ENCODE measurements at regions not wholly inside any gene's neighbourhood (a gene's known extent, or its start where the extent isn't known, plus 50 kb on each side); places are given as distances from the start of the nearest gene placed in this dataset.

DNA sequence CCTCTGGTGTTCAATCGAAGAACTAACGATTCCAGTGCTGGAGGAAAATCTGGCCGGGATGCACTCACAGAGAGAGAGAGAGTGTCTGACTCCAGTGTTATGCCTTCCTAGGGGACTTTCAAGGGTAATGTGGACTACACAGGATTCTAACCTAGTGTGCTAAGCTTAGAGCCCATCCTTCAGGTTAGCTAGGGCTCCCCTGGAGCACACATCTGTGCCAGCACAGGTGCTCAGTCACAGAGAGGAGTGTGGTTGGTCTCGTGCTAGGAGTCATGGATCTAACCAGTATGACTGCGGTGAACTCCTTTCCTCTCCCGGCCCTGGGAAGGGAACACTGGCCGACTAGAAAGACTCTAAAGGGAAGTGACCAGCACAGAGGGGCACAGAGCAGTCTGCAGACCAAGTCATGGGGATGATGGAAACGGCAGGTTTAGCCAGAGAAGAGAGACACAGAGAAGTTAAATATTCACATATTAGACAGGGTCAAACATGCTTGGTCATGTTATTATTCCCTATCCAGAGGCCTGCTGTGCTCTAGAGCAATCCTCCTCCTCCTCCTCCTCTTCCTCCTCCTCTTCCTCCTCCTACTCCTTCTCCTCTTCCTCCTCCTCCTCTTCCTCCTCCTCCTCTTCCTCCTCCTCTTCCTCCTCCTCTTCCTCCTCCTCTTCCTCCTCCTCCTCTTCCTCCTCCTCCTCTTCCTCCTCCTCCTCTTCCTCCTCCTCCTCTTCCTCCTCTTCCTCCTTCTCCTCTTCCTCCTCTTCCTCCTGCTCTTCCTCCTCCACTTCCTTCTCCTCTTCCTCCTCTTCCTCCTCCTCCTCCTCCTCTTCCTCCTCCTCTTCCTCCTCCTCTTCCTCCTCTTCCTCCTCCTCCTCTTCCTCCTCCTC, 280.3 kb downstream of the XXYLT1 start:
- H3K4me2 ChIP-seq (ENCODE audit: low read length): no peak overlapping the region
- H3K36me3 ChIP-seq (ENCODE audit: insufficient read depth, low read length): no peaks in the 10 kb centered on the region
- no peak overlapping the region for H2AFZ ChIP-seq (ENCODE audit: low read depth, low read length)
- no peaks in the 10 kb centered on the region for H3F3A ChIP-seq (ENCODE audit: insufficient read depth, low read length, poor library complexity, severe bottlenecking)
- H4K20me1 ChIP-seq (ENCODE audit: insufficient read depth): no peaks in the 10 kb centered on the region
- H3K27ac ChIP-seq (ENCODE audit: low read length): no peak overlapping the region
- no peak overlapping the region for H3K9ac ChIP-seq (ENCODE audit: low read length)
- no peak overlapping the region for H3K4me3 ChIP-seq (ENCODE audit: low read length)
- H3K27me3 ChIP-seq (ENCODE audit: insufficient read depth, low read depth, low read length): no peaks in the 10 kb centered on the region
- no peak for TF ChIP-seq RAD21 (conservative IDR thresholded peaks at IDR 0.05)
- TF ChIP-seq SMC3 (conservative IDR thresholded peaks at IDR 0.05; ENCODE audit: poor library complexity): no peak
- TF ChIP-seq EP300 (conservative IDR thresholded peaks at IDR 0.05; ENCODE audit: poor library complexity, severe bottlenecking): no peak
- TF ChIP-seq, protein P1, sequence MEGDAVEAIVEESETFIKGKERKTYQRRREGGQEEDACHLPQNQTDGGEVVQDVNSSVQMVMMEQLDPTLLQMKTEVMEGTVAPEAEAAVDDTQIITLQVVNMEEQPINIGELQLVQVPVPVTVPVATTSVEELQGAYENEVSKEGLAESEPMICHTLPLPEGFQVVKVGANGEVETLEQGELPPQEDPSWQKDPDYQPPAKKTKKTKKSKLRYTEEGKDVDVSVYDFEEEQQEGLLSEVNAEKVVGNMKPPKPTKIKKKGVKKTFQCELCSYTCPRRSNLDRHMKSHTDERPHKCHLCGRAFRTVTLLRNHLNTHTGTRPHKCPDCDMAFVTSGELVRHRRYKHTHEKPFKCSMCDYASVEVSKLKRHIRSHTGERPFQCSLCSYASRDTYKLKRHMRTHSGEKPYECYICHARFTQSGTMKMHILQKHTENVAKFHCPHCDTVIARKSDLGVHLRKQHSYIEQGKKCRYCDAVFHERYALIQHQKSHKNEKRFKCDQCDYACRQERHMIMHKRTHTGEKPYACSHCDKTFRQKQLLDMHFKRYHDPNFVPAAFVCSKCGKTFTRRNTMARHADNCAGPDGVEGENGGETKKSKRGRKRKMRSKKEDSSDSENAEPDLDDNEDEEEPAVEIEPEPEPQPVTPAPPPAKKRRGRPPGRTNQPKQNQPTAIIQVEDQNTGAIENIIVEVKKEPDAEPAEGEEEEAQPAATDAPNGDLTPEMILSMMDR (IDR thresholded peaks at IDR 0.05; ENCODE audit: poor library complexity, severe bottlenecking): no peak
- TF ChIP-seq, protein P2, sequence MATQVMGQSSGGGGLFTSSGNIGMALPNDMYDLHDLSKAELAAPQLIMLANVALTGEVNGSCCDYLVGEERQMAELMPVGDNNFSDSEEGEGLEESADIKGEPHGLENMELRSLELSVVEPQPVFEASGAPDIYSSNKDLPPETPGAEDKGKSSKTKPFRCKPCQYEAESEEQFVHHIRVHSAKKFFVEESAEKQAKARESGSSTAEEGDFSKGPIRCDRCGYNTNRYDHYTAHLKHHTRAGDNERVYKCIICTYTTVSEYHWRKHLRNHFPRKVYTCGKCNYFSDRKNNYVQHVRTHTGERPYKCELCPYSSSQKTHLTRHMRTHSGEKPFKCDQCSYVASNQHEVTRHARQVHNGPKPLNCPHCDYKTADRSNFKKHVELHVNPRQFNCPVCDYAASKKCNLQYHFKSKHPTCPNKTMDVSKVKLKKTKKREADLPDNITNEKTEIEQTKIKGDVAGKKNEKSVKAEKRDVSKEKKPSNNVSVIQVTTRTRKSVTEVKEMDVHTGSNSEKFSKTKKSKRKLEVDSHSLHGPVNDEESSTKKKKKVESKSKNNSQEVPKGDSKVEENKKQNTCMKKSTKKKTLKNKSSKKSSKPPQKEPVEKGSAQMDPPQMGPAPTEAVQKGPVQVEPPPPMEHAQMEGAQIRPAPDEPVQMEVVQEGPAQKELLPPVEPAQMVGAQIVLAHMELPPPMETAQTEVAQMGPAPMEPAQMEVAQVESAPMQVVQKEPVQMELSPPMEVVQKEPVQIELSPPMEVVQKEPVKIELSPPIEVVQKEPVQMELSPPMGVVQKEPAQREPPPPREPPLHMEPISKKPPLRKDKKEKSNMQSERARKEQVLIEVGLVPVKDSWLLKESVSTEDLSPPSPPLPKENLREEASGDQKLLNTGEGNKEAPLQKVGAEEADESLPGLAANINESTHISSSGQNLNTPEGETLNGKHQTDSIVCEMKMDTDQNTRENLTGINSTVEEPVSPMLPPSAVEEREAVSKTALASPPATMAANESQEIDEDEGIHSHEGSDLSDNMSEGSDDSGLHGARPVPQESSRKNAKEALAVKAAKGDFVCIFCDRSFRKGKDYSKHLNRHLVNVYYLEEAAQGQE (IDR thresholded peaks at IDR 0.05; ENCODE audit: borderline replicate concordance): no peak
- no peak for TF ChIP-seq TAF1 (IDR thresholded peaks at IDR 0.05; ENCODE audit: low read depth)
- TF ChIP-seq MXI1 (conservative IDR thresholded peaks at IDR 0.05; ENCODE audit: poor library complexity, severe bottlenecking): no peak
- TF ChIP-seq EZH2 (IDR thresholded peaks at IDR 0.05; ENCODE audit: borderline replicate concordance, insufficient read depth, low read length, poor library complexity, severe bottlenecking): no peak
- TF ChIP-seq POLR2AphosphoS5 (IDR thresholded peaks at IDR 0.05): no peak
- H3K9me2 ChIP-seq (ENCODE audit: insufficient read depth, low read length): no peaks in the 10 kb centered on the region
- H3K79me2 ChIP-seq (replicated peaks; ENCODE audit: insufficient read depth, low read length): no peaks in the 10 kb centered on the region
- H3K9me3 ChIP-seq (ENCODE audit: low read length): no peaks in the 10 kb centered on the region

DNA sequence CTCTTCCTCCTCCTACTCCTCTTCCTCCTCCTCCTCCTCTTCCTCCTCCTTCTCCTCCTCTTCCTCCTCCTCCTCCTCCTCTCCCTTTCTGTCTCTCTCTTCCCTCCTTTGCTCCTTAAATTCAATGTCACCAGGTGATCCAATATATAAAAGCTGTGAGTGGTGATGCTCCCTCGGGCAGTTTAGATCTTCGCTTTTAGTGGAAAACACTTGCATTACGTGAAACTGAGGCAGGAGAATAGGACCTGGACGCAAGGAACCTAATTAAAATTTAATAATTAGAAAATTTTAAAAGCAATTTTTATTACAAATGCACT, 279.7 kb downstream of the XXYLT1 start:
- TF ChIP-seq EP300 (conservative IDR thresholded peaks at IDR 0.05; ENCODE audit: poor library complexity, severe bottlenecking) (no peak), EZH2 (IDR thresholded peaks at IDR 0.05; ENCODE audit: borderline replicate concordance, insufficient read depth, low read length, poor library complexity, severe bottlenecking) (no peak), RAD21 (conservative IDR thresholded peaks at IDR 0.05) (no peak), TAF1 (IDR thresholded peaks at IDR 0.05; ENCODE audit: low read depth) (no peak), SMC3 (conservative IDR thresholded peaks at IDR 0.05; ENCODE audit: poor library complexity) (no peak), POLR2AphosphoS5 (IDR thresholded peaks at IDR 0.05) (no peak), MXI1 (conservative IDR thresholded peaks at IDR 0.05; ENCODE audit: poor library complexity, severe bottlenecking) (no peak)
- TF ChIP-seq, protein P1 (IDR thresholded peaks at IDR 0.05; ENCODE audit: poor library complexity, severe bottlenecking): no peak
- TF ChIP-seq, protein P2 (IDR thresholded peaks at IDR 0.05; ENCODE audit: borderline replicate concordance): no peak
- no peaks in the 10 kb centered on the region for H3K27me3 ChIP-seq (ENCODE audit: insufficient read depth, low read depth, low read length)
- H3K9me3 ChIP-seq (ENCODE audit: low read length): no peaks in the 10 kb centered on the region
- H3K27ac ChIP-seq (ENCODE audit: low read length): no peak overlapping the region
- H2AFZ ChIP-seq (ENCODE audit: low read depth, low read length): no peak overlapping the region
- H4K20me1 ChIP-seq (ENCODE audit: insufficient read depth): no peaks in the 10 kb centered on the region
- no peaks in the 10 kb centered on the region for H3K9me2 ChIP-seq (ENCODE audit: insufficient read depth, low read length)
- H3K4me3 ChIP-seq (ENCODE audit: low read length): no peak overlapping the region
- no peaks in the 10 kb centered on the region for H3K36me3 ChIP-seq (ENCODE audit: insufficient read depth, low read length)
- no peak overlapping the region for H3K9ac ChIP-seq (ENCODE audit: low read length)
- no peak overlapping the region for H3K4me2 ChIP-seq (ENCODE audit: low read length)
- H3F3A ChIP-seq (ENCODE audit: insufficient read depth, low read length, poor library complexity, severe bottlenecking): no peaks in the 10 kb centered on the region
- no peaks in the 10 kb centered on the region for H3K79me2 ChIP-seq (replicated peaks; ENCODE audit: insufficient read depth, low read length)
